MM.1S (cell line): ENCODE measurements at regions not wholly inside any gene's neighbourhood (a gene's known extent, or its start where the extent isn't known, plus 50 kb on each side); places are given as distances from the start of the nearest gene placed in this dataset.

Source experiments
- EZH2 ChIP-seq: fragments of 300-600 bp; sonication (generic); optimal IDR thresholded peaks from 2 replicates; pipeline ENCODE3; 2017; ENCODE audit warnings: low read depth, mild to moderate bottlenecking, antibody characterized with exemption, low read length, mixed read lengths
- EZH2phosphoT487 ChIP-seq: fragments of 300-600 bp; sonication (generic); IDR thresholded peaks from 2 replicates; pipeline ENCODE4 v1.6.1; 2018; ENCODE audit warnings: antibody characterized with exemption, low read length
- TF ChIP-seq, protein P1 (sequence below): fragments of 300-600 bp; sonication (generic); IDR thresholded peaks from 2 replicates; pipeline ENCODE4 v1.5.1; 2016; ENCODE audit warnings: antibody characterized with exemption, low read length, mixed read lengths

DNA sequence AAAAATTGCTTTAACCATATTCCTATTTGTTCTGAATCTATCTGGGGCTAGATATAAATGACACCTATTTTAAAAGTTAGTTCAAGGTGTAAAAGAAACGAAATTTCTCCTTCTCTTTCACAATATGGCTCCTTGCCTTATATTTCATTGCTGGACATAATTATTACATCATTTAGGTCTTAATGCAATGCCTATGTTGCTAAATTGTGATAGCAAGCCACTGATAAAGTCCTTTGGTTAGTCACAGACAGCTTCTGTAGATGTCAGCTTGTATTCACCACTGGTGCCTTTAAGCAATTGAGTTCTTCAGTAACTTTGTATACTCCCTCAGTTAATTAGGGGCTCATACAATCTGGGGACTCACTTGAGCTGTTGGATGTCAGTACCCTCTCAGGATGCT lies 1236.6 kb downstream of the GATA3 start:
- TF ChIP-seq, protein P1, sequence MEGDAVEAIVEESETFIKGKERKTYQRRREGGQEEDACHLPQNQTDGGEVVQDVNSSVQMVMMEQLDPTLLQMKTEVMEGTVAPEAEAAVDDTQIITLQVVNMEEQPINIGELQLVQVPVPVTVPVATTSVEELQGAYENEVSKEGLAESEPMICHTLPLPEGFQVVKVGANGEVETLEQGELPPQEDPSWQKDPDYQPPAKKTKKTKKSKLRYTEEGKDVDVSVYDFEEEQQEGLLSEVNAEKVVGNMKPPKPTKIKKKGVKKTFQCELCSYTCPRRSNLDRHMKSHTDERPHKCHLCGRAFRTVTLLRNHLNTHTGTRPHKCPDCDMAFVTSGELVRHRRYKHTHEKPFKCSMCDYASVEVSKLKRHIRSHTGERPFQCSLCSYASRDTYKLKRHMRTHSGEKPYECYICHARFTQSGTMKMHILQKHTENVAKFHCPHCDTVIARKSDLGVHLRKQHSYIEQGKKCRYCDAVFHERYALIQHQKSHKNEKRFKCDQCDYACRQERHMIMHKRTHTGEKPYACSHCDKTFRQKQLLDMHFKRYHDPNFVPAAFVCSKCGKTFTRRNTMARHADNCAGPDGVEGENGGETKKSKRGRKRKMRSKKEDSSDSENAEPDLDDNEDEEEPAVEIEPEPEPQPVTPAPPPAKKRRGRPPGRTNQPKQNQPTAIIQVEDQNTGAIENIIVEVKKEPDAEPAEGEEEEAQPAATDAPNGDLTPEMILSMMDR, result no peak
- TF ChIP-seq EZH2 (no peak), EZH2phosphoT487 (no peak)
